ENCODE measurements at regions not wholly inside any gene's neighbourhood (a gene's known extent, or its start where the extent isn't known, plus 50 kb on each side); places are given as distances from the start of the nearest gene placed in this dataset.
A peak's percentile ranks its signal among the peaks of the same experiment; 100 is the strongest.
"Not testable (repeated sequence)": the region's sequence is repeated elsewhere in the genome, so short reads cannot be mapped to it uniquely, and the experiment has no call there.

DNA sequence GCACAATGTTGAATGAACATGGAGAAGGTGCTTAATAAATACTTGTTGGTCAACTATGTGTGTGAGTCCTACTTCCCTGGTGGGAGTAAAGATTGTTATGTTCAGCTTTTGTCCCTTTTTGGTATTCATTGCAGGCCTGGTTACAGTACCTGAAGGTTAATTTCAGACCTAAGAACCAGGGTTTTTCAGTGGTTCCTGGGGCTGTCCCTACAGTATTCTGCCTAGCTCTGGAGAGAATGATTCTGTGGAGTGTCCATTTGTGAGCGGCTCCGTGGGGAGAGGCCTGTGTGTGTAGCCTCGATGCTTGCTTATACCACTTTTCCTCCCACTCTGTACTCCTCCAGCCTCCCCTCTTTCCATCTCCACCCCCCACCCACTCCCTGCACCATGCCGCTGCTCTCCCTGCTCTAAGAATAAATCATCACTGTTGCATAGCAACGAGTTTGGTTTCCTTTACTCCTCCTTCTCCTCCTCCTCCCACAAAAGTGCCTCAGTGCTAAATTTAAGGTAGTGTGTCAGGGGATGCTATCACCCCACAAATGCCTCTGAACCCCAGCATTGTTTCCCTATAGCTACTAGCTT is 150.6 kb upstream of the ROPN1 start:
- no peak for DNase-seq

DNA sequence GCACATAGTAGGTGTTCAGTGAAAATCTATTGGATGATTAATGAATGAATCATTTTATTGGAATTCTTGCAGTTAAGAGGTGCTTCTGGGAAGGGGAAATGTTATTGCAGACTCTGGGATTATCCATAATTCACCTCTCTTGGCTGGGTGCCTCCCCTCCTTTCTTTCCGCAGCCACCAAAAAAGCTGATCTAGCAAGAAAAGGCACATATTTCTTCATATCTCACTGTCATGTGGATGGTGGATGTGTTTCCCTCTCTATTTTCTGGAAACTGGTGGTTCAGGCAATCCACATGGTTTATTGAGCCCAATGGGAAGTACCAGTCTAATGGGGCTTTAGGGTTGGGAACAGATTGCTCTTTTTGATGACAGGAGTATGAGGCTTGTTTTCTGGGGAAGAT is 151.1 kb upstream of the ROPN1 start:
- DNase-seq = no peak

DNA sequence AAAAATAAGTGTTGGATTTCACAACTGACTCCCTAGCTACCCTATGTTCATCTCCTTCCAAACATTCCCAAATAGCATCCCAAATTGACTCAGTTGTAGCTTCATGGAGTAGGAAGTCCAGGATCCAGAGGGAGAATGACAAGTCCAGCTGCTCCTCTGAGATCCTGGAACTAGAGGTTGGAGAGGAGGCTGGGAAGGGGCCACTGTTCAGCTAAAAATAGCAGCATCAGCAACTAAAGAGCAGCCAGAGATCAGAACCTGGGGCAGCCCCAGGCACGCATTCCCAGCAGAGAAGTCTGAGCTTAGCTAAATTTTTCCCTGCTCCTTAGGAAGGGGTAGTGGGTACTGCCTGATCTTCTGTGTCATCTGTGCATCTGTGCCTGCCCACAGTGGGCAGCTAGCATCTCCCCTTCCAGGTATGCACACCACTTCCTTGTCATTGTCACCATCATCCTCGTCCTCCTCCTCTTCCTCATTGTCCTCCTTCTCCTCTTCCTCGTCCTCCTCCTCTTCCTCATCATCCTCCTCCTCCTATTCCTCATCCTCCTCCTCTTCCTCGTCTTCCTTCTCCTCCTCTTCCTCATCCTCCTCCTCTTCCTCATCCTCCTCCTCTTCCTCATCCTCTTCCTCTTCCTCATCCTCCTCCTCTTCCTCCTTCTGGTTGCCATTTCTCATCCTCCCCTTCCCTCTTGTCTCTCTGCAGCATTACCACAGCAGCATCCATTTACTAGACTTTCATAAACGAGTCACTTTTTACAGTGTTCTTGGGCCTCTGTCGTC is 152.3 kb upstream of the ROPN1 start:
- DNase-seq = no peak

DNA sequence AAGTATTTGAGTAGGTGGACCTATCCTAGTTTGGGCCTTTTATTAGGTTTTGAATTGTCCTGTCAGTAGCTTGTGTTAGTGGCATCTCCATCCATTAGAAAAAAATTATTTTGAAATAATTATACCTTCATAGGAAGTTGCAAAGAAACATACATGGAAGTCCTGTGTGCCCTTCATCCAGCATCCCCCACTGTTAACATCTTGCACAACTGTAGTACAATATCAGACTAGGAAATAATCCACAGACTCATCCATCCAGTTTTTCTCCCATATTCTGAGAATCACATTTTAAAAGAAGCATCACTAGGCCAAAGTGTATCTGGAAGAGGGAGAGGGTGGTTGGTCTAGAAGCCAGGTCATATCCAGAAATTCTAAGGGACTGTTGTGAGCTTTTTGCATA is 155.5 kb upstream of the ROPN1 start:
- DNase-seq = no peak

DNA sequence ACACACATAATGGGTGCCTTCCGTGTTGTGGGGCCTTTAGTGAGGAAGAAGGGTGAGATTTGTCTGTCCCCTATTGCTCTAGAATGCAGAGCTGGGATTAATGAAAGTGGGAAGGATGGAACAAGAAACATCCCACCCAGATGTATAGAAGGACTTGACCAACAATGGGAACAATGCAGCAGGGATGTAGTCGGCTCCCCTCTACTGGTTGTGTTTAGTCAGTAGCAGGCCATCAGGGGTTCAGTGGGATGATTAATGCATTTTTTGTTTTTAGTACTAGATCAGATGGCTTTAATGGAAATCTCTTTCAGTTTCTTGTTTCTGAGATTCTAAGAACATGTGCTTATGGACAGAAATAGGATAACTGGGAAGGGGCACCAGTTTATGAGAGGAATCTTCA is 156.0 kb upstream of the ROPN1 start:
- DNase-seq = no peak

DNA sequence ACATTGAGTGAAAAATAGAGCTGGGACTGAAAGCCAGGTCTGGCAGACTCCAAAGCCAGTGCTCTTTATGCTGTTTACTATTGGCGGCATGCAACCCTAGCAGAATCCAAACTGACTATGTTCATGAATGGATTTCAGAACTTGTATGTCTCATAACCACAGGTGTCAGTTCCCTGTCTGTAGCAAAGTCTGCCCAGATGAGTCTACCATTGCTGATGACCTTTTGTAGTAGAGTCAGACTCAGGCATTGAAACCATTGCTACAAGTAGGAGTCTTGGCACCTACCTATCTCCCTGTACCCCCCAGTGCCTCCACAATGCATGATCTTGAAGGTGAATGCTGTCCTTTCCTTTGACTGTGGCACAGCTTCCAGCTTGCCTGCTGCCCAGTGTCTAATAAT is 157.2 kb upstream of the ROPN1 start:
- no peak for DNase-seq

DNA sequence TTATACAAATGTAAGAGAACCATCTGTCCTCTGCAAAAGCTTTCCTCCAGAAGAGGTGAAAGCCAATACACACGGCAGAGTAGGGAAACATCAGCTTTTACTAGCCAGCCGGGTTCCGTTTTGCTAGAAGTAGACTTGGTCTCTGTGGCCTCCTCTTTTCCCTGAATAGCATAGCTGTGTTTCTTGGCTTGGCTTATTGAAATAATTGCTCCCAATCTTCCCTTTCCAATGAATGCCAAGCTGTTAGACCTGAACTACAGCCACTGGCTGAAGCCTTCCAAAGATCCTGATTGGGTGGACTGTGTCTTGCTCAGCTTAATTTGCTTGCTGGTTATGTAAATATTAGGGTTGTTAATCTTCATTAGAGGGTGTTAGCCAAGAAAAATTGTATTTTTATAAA is 157.8 kb upstream of the ROPN1 start:
- DNase-seq = peak; percentile 60

DNA sequence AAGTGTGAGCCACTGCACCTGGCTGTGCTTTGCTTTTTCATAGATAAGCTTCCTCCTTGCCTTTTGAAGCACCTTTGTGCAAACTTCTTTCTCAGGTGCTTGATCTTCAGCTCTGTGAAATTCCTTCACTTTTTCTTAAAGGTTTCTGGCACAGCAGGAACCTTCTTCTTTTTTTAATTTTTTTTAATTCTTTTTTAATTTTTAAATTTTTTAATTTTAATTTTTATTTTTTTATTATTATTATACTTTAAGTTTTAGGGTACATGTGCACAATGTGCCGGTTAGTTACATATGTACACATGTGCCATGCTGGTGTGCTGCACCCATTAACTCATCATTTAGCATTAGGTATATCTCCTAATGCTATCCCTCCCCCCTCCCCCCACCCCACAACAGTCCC is 161.0 kb upstream of the ROPN1 start:
- DNase-seq = not testable (repeated sequence)

DNA sequence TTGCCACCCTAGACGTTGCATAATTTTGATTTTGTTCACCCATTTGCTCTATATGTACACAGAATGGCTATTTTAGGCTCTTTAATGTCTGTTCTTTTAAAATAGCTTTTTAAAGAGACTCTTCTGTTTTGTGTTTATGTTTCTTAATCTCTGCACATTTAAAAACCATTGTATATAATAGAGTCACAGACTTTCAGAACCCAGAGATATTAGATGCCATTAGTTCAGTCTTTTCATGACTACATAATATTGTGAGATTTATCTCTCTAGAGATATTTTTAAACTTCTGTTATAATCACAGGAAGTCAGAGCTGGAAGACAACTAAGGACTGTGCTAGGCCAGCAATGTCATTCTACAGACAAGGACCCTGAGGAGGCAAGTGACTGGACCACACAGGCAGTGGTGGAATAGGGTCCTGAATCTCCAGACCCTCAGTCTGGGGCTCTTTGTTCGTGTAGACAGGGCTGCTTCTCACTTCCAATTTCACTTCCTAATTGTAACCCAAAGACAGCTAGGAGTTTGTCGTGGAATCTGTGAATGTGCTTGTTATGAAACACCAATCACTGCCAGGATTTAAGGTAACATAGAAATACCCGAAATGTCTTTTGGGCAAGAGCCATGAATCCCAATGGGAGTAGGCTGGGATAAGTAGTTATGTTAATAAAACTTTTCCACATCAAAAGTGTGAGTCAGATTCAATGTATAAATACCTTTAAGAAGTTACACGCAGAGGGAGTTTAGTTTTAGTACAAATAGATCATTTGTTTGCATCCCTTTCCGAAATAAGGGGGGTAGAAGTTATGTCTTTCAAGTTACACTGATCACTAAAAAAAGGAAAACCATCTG is 165.2 kb upstream of the ROPN1 start:
- DNase-seq = no peak

DNA sequence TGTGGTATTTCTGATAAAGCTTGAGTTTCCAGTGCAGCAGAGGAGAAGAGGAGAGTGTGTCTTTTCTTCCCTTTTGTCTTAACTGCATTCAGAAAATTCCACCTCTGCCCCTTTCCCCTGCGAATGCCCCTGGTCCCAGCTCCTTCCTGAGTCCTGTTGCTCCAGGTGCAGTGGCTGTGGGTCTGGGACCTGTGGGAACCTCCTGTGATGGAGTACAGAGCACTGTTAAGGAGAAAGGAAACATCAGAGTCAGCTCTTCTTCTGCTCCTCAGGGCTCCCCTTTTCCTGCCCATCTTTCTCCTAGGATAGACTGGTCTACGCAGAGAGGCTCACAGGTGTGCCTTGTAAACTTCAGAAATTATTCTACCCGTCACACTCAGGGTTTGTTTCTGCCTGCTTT is 165.8 kb upstream of the ROPN1 start:
- DNase-seq = no peak

DNA sequence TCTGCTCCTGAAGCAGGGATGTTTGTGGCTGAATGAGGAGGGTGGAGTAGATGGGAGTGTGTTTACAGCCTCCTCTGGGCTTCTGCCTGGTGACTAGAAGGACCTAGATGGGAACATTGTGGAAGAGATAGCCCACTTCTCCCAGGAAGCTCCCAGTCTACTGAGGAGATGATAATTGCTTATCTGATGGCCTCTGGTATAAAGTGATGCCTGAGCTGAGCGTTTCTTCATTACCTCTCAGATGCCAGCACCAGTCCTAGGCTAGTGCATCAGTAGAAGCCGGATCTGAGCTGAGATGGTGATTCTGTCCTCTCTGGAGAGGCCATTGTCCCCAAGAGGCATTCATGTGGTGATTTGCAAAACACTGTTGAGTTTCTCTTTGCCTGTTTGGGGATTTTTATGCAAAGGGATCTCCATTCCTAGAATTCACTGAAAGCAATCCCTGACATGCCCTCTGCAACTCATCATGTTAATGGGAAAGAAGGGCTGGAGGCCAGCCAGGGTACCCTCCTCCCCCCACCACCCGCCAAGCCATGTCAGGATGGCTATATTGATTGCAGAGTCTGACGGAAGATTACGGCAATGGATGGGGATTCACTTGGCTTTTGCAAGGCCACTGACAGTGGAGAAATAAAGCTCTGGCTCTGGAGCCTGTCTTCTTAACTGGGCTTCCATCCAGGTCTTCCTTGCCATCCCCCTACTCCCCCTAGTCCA is 166.4 kb upstream of the ROPN1 start:
- DNase-seq = no peak

DNA sequence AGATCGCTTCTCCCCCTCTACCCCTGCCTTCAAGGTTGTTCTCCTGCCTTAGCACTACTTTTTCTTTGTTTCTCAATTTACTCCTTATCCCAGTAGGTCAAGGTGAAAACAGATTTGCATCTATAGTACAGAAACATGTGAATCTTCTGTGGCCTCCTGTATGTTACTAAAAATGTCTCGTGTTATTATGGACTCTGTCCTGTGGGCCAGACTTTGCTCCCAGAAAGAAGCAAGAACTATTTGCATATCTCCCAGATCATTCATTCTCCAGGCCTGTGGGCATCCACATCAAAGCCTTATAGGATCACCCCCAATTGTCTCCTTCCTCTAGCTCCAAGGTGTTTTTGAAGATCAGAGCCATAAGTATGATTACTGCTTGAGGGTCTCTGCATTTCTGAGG is 169.5 kb upstream of the ROPN1 start:
- no peak for DNase-seq

DNA sequence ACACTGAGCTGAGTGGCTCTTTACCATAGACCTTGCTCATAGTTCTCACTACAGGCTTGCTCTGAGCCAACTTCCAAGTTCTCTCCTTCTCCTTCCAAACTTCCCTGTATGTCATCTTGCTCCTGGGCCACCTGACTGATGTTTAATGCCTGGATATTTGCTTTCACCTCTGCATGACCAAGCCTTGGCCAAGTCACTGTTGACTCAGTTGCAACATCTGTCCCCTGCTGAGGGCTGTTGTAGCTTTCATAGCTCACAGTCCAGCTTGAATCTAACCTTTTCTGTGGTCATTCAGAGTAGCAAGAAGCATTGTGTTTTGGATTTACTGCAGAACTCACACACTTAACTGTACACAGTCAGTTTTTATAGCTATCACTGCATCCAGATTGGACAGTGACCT is 171.8 kb upstream of the ROPN1 start:
- no peak for DNase-seq

DNA sequence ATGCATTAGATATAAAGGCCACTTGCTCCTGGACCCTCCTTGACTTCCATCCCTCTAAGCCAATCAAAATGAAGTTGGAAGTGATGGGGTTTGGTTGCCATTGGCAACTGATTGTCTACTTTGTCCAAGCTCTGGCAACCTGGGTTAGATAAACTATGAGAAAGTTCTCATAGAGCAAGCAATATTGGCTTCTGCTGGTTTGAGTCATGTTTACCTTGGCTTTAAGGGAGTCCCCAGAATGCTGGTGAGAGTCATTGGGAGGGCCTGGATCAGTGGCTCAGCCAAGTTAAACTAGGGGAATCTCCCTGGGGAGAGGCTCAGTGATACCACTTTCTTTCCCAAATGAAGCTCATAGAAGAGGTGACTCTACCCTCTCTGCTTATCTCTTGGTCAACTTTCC is 176.3 kb upstream of the ROPN1 start:
- DNase-seq = no peak

DNA sequence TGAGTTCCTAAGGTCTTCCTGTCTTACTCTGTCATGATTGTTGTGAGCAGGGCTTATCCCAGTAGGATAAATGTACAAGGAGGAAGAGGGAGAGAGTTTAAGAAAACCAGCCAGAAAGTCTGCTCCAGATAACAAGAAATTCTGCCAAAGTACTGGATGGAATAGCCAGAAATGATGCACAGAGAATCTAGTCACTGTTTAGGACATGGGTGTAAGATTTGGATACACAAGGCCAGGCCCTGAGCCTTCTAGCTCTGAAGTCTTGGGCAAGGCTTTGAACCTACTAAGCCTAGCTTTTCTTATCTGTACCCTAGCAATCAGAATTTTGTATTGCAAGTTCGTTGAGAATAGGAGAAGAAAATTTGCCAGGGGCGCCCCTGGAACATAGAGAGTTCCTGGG is 180.4 kb upstream of the ROPN1 start:
- no peak for DNase-seq

DNA sequence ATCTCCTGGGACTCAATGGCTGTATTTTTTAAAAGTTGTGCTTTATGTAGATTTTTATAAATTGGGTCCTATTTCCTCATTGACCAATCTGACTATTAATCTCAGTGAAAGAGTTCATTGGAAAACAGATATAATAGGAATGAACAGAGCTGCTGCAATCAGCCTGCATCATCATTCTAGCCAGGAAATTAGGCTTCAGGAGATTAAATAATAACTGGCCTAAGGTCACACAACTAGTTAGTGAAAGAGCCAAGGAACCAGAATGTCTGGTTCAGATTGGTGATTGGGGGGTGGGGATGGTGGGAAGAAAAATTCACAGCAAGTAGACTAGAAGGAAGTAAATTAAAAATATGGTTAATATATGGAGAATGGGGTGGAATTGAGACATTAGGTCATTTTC is 180.9 kb upstream of the ROPN1 start:
- DNase-seq = no peak

DNA sequence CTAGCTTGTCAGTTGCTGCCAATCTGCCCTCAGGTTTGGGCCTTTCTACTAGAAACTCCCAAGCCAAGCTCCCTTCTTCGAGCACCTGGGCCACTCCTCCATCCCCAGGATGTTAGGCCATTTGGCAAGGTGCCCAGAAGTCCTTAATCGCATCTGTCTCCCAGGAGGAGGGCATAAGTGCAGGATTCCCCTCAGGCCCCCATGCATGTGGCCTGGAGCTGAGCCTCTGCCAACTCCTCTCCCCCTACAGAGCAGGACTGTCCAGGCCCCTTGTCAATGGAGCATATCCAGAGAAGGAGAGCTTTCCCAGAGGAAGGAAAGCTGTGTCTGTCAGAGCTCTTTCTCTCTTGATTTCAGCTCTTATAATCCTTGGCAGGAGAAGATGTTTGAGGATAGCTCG is 182.6 kb upstream of the ROPN1 start:
- DNase-seq = peak; percentile 75

DNA sequence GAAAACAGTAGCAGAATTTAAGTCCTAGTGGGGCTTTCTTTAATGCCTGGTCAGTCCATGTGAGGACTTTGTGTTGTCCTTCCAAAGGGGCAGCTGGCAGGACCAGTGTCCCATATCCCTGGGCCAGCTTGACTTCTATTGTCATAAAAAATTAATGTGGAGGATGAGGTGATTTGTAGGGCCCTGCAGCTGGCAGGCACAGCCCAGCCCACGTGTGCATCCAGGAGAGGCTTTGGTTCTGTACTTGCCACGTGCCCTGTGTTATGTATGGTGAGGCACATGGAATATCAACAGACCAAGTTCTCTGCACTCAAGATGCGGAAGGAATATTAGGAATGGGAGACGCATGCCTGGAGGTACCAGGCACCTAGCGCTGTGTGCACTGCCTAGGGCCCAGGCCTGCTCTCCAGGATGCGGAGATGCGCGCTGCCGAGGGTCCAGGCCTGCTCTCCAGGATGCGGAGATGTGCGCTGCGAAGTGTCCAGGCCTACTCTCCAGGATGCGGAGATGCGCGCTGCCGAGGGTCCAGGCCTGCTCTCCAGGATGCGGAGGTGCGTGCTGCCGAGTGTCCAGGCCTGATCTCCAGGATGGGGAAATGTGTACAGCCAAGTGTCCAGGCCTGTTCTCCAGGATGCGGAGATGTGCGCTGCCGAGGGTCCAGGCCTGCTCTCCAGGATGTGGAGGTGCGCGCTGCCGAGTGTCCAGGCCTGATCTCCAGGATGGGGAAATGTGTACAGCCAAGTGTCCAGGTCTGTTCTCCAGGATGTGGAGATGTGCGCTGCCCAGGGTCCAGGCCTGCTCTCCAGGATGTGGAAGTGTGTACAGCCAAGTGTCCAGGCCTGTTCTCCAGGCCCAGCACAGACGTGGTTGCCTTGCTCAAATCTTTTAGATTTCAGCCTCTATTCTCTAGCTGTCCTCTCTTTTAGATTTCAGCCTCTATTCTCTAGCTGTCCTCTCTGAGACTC is 183.3 kb upstream of the ROPN1 start:
- DNase-seq = no peak

DNA sequence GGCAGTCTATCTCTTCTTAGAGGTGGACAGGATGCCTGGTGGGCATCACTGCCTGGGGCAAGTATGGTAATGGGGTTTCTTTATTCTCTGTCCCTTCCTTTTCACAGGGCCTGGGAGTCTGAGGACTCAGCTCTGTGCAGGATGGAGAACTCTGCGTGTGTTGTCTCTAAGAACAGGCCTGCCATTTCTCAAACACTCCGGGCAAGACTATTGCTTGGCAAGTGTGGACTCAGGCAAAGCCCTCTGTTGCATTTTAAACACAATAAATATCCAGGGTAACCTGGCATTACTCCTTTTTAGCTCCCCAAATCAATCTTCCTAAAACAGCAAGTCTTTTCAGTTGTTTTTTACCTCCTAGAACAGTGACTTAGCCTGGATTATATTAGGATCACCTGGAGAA is 185.1 kb upstream of the ROPN1 start:
- DNase-seq = no peak

DNA sequence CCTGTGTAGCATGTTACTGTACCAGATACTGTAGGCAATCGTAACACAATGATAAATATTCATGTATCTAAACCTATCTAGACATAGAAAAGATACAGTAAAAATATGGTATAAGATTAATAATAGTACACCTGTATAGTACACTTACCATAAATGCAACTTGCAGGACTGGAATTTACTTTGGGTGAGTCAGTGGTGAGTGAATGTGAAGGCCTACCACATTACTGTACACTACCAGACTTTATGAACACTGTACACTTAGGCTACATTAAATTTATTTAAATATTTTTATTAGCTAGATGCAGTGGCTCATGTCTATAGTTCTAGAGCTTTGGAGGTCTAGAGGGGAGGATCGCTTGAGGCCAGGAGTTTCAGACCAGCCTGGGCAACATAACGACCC is 186.6 kb upstream of the ROPN1 start:
- no peak for DNase-seq

DNA sequence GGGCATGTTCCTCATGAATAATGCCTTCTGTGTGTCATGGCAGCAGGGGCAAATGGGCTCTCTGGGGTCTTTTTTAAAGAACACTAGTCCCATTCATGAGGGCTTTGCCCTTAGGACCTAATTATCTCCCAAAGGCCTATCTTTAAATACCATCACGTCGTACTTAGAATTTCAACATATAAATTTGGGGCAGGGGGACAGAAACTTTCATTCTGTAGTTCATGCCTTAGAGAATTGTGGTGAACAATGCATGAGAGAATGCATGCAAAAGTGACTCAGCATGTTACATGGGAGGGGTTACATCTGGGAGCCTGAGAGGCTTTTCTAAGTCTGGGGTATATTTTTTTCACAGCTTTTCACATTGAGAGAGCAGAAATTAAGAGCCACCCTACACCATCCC is 208.5 kb upstream of the ROPN1 start:
- DNase-seq = no peak

DNA sequence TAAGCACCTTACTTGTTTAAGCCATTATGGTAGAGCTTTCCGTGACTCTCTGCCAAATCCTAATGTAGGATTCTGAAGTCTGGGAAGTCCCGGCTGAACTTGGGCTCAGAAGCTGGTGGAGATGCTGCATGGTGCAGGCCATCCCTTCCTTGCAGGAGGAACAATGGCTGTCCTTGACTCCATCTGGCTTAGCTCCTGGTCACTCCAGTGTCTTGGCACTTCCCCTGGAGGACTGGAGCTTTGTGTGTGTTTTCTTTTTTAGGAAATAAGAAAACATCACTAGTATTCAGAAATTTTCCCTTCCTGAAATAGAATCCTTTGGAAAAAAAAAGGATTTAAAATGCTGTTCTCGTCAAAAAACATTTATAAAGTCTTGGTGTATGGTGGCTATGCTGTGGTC is 209.3 kb upstream of the ROPN1 start:
- DNase-seq = no peak

Measured in DMS 273 treated with DMSO at 0.1 percent for 48 hours (cell line).